ENCODE measurements at regions not wholly inside any gene's neighbourhood (a gene's known extent, or its start where the extent isn't known, plus 50 kb on each side); places are given as distances from the start of the nearest gene placed in this dataset.

DNA sequence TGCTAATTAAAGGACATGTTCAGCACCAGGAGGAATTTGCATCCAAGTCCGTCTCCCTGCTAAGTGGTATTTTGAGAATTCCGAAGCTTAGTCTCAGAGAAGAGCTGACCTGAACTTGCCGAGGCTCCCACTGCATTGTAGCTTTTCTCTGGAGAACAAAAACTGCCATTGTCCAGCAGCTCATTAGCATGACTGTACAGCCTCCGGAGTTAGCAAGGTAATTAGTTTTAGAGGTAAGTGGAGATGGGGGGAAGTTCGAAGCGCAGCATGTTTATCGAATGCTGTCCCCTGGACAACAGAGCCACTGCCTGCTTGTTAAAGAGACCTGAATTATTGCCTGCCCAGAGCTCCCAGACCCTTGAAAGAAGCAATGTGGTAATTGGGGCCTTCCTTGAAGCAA, 160.3 kb upstream of the PELI2 start:
- H3K9ac ChIP-seq, result no peak overlapping the region

DNA sequence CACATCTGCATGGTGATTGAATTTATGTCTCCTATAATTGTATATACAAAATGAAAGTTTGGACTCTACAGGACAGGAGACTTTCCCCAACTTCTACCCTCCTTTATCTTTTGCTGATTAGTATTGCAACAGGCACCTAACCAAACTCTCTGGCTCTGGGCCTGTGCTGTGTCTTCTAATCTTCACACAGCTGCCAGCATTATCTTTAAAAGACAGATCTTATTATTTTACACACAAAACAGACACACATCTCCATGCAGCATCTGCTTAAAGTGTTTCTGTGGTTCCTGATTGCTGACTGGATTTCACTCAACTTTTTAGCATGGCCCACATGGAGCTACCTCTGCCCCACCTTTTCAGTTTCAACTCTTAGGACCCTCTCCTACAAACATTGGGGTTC, 154.9 kb upstream of the PELI2 start:
- TF ChIP-seq, protein P1, sequence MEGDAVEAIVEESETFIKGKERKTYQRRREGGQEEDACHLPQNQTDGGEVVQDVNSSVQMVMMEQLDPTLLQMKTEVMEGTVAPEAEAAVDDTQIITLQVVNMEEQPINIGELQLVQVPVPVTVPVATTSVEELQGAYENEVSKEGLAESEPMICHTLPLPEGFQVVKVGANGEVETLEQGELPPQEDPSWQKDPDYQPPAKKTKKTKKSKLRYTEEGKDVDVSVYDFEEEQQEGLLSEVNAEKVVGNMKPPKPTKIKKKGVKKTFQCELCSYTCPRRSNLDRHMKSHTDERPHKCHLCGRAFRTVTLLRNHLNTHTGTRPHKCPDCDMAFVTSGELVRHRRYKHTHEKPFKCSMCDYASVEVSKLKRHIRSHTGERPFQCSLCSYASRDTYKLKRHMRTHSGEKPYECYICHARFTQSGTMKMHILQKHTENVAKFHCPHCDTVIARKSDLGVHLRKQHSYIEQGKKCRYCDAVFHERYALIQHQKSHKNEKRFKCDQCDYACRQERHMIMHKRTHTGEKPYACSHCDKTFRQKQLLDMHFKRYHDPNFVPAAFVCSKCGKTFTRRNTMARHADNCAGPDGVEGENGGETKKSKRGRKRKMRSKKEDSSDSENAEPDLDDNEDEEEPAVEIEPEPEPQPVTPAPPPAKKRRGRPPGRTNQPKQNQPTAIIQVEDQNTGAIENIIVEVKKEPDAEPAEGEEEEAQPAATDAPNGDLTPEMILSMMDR (conservative IDR thresholded peaks at IDR 0.05; ENCODE audit: low read depth, low read length), result no peak
- Histone ChIP-seq H3K27ac (no peak overlapping the region), H3K4me2 (no peak overlapping the region), H3K79me2 (ENCODE audit: insufficient read depth, low read depth) (no peaks in the 10 kb centered on the region), H3K36me3 (ENCODE audit: insufficient read depth) (no peaks in the 10 kb centered on the region), H2AFZ (ENCODE audit: low read depth) (no peak overlapping the region), H4K20me1 (ENCODE audit: insufficient read depth) (no peaks in the 10 kb centered on the region), H3K27me3 (ENCODE audit: insufficient read depth, low read depth) (no peaks in the 10 kb centered on the region), H3K9ac (no peak overlapping the region), H3K4me1 (ENCODE audit: low read depth, poor library complexity, severe bottlenecking) (no peaks in the 10 kb centered on the region), H3K4me3 (IDR thresholded peaks at IDR 0.05; ENCODE audit: insufficient read depth, low read depth, low read length) (no peak overlapping the region)

More for the DNA sequence above, 160.3 kb upstream of the PELI2 start:
- no peaks in the 10 kb centered on the region for H3K79me2 ChIP-seq (ENCODE audit: insufficient read depth, low read depth)
- no peaks in the 10 kb centered on the region for H3K4me1 ChIP-seq (ENCODE audit: low read depth, poor library complexity, severe bottlenecking)
- no peaks in the 10 kb centered on the region for H4K20me1 ChIP-seq (ENCODE audit: insufficient read depth)
- no peak overlapping the region for H3K27ac ChIP-seq
- H2AFZ ChIP-seq (ENCODE audit: low read depth), result no peak overlapping the region
- H3K36me3 ChIP-seq (ENCODE audit: insufficient read depth), result no peaks in the 10 kb centered on the region
- H3K4me2 ChIP-seq, result no peak overlapping the region
- no peaks in the 10 kb centered on the region for H3K27me3 ChIP-seq (ENCODE audit: insufficient read depth, low read depth)
- TF ChIP-seq, protein P1 (conservative IDR thresholded peaks at IDR 0.05; ENCODE audit: low read depth, low read length), result no peak
- H3K4me3 ChIP-seq (IDR thresholded peaks at IDR 0.05; ENCODE audit: insufficient read depth, low read depth, low read length), result no peak overlapping the region

DNA sequence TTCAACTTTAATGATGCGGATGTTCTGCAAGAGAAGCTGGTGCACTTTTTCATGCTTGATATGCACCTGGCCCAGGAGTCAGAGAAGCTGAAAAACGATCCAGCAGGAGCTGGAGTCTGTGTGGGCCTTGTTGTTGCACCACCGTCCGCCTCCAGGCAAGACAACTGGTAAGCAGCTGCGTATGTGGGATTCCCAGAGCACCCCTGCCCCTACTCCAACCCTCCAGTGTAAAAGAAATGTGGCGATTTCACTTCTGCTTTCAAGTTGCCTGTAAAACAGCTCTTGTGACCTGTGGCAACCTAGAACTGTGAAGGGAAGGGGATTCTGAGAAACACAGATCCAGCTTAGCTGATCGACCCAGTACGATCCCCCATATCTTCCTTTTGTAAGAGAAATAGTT, 154.1 kb upstream of the PELI2 start:
- Histone ChIP-seq H2AFZ (ENCODE audit: low read depth) (no peak overlapping the region), H3K79me2 (ENCODE audit: insufficient read depth, low read depth) (no peaks in the 10 kb centered on the region), H3K27ac (no peak overlapping the region), H3K4me3 (IDR thresholded peaks at IDR 0.05; ENCODE audit: insufficient read depth, low read depth, low read length) (no peak overlapping the region), H3K4me1 (ENCODE audit: low read depth, poor library complexity, severe bottlenecking) (no peaks in the 10 kb centered on the region), H4K20me1 (ENCODE audit: insufficient read depth) (no peaks in the 10 kb centered on the region), H3K27me3 (ENCODE audit: insufficient read depth, low read depth) (no peaks in the 10 kb centered on the region), H3K36me3 (ENCODE audit: insufficient read depth) (no peaks in the 10 kb centered on the region), H3K9ac (no peak overlapping the region), H3K4me2 (no peak overlapping the region)
- TF ChIP-seq, protein P1 (conservative IDR thresholded peaks at IDR 0.05; ENCODE audit: low read depth, low read length), result no peak

DNA sequence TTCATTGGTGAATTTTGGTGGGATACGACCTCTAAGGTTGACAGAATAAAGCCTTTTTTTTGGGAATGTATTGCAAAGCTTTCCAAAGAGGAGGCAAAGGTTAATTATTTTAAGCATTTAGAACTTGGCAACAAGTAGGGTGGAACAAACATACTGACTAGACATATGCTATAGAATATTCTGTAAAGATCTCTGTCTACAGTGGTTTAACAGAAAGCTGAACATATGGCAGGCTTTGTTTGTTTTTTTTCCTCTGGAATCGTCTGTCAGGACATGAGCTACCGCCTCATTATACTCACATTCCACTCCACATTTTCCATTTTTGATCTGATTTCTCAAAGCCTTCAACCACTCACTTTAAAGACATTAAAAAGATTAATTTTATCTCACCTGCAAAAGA, 153.4 kb upstream of the PELI2 start:
- Histone ChIP-seq H3K79me2 (ENCODE audit: insufficient read depth, low read depth) (no peaks in the 10 kb centered on the region), H3K4me3 (IDR thresholded peaks at IDR 0.05; ENCODE audit: insufficient read depth, low read depth, low read length) (no peak overlapping the region), H3K4me1 (ENCODE audit: low read depth, poor library complexity, severe bottlenecking) (no peaks in the 10 kb centered on the region), H3K27ac (no peak overlapping the region), H3K9ac (no peak overlapping the region), H3K36me3 (ENCODE audit: insufficient read depth) (no peaks in the 10 kb centered on the region), H4K20me1 (ENCODE audit: insufficient read depth) (no peaks in the 10 kb centered on the region), H3K27me3 (ENCODE audit: insufficient read depth, low read depth) (no peaks in the 10 kb centered on the region), H2AFZ (ENCODE audit: low read depth) (no peak overlapping the region), H3K4me2 (no peak overlapping the region)
- TF ChIP-seq, protein P1 (conservative IDR thresholded peaks at IDR 0.05; ENCODE audit: low read depth, low read length), result no peak

All from KMS-11 (cell line).